Gastrocnemius medialis (tissue), 4 donors: ENCODE measurements at regions not wholly inside any gene's neighbourhood (a gene's known extent, or its start where the extent isn't known, plus 50 kb on each side); places are given as distances from the start of the nearest gene placed in this dataset.

Source experiments
- ATAC-seq, 2 donors: fragments of 150-250 bp; one replicate each; pipeline ENCODE4 v1.9.1; 2016
- DNase-seq, 2 donors: peaks; one replicate each; pipeline ENCODE4 v3.0.0-alpha.2; 2019
- H3K27ac ChIP-seq, 4 donors: fragments of 200-600 bp; sonication (generic); 1 replicate in 1 of 4; 2 replicates in 3 of 4; pipeline ENCODE4 v1.5.1; 2016 to 2018; ENCODE audit warnings: mild to moderate bottlenecking in 2 of 4, moderate library complexity in 1 of 4
- H3K27me3 ChIP-seq, 3 donors: fragments of 200-600 bp; sonication (generic) in 2 of 3; 1 replicate in 1 of 3; 2 replicates in 2 of 3; pipeline versions ENCODE4 v1.5.1 to v1.6.0; 2016 to 2019; ENCODE audit warnings: mild to moderate bottlenecking in 1 of 3, moderate library complexity in 1 of 3
- H3K36me3 ChIP-seq, 2 donors: fragments of 200-600 bp; sonication (generic) in 1 of 2; one replicate each; pipeline ENCODE4 v1.5.1; 2017 to 2018
- H3K4me1 ChIP-seq, 2 donors: fragments of 200-600 bp; sonication (generic) in 1 of 2; one replicate each; pipeline ENCODE4 v1.5.1; 2016 to 2017; ENCODE audit warnings: mild to moderate bottlenecking in 2 of 2
- H3K4me3 ChIP-seq, 4 donors: fragments of 200-600 bp; sonication (generic) in 3 of 4; 1 replicate in 1 of 4; 2 replicates in 3 of 4; pipeline ENCODE4 v1.5.1; 2016 to 2019; ENCODE audit warnings: mild to moderate bottlenecking in 2 of 4
- H3K9me3 ChIP-seq, 3 donors: fragments of 200-600 bp; sonication (generic) in 2 of 3; 1 replicate in 1 of 3; 2 replicates in 2 of 3; pipeline ENCODE4 v1.5.1; 2016 to 2019
- CTCF ChIP-seq, 5 experiments: fragments of 450-650 bp in 3 of 5; fragments of 200-600 bp in 2 of 5; sonication (generic) in 2 of 5; IDR thresholded peaks in 4 of 5; conservative IDR thresholded peaks in 1 of 5; 1 replicate in 4 of 5; 2 replicates in 1 of 5; pipeline ENCODE4 v1.5.1; 2016 to 2019; ENCODE audit warnings: antibody characterized with exemption in 5 of 5, mild to moderate bottlenecking in 3 of 5, moderate library complexity in 3 of 5
- POLR2A ChIP-seq, 2 donors: fragments of 450-650 bp; IDR thresholded peaks; one replicate each; pipeline ENCODE4 v1.6.1; 2017; ENCODE audit warnings: antibody characterized with exemption in 2 of 2, mild to moderate bottlenecking in 2 of 2, moderate library complexity in 2 of 2
- in situ Hi-C, 4 donors: fragments of 200-750 bp; cut with MboI; loops; one replicate each; pipeline versions ENCODE4 v1.15.0 to v1.8.0; 2017; ENCODE audit warnings: low sequenced_read_pairs in 4 of 4
- intact Hi-C: fragments of 100-400 bp; cut with DNase I; formaldehyde crosslinking; loops from one replicate; pipeline ENCODE4 v1.15.1; 2023; ENCODE audit warnings: low total_unique reads

- Histone ChIP-seq H3K27ac (no peak overlapping the region), H3K9me3 (no peaks in the 10 kb centered on the region), H3K27me3 (peaks cover 0 to 3% (median 0%) of the 10 kb centered on the region in 3 donors), H3K4me1 (no peaks in the 10 kb centered on the region), H3K36me3 (no peaks in the 10 kb centered on the region), H3K4me3 (no peak overlapping the region)
- TF ChIP-seq POLR2A (IDR thresholded peaks at IDR 0.05) (no peak), CTCF (IDR thresholded peaks at IDR 0.05 in 4 of 5, conservative IDR thresholded peaks at IDR 0.05 in 1 of 5) (no peak)
- intact Hi-C loops (no loop called here), in situ Hi-C loops (loop anchor here in 3 of 4 donors (10.0 to 25.0 kb wide), 2 partner anchors 1382 to 1394 kb away; no protein-coding TSS in a partner anchor)
- ATAC-seq (no peak), DNase-seq (no peak)
These were observed 54.4 kb upstream of the CPHXL start for GRCh38 chr16:75780669-75781068.

GRCh38 chr16:75781683-75782343, 55.5 kb upstream of the CPHXL start:
- in situ Hi-C loops = loop anchor here in 3 of 4 donors (10.0 to 25.0 kb wide), 2 partner anchors 1380 to 1393 kb away; no protein-coding TSS in a partner anchor
- ATAC-seq (no peak), DNase-seq (no peak)
- H3K36me3 ChIP-seq = no peaks in the 10 kb centered on the region
- peaks cover 0 to 3% (median 0%) of the 10 kb centered on the region in 3 donors for H3K27me3 ChIP-seq
- intact Hi-C loops = no loop called here
- no peak overlapping the region for H3K4me3 ChIP-seq
- H3K27ac ChIP-seq = no peak overlapping the region
- H3K4me1 ChIP-seq = no peaks in the 10 kb centered on the region
- no peak for TF ChIP-seq POLR2A (IDR thresholded peaks at IDR 0.05)
- TF ChIP-seq CTCF (IDR thresholded peaks at IDR 0.05 in 4 of 5, conservative IDR thresholded peaks at IDR 0.05 in 1 of 5) = no peak
- H3K9me3 ChIP-seq = no peaks in the 10 kb centered on the region

GRCh38 chr16:75787440-75787839, 61.1 kb upstream of the CPHXL start:
- no peaks in the 10 kb centered on the region for H3K4me1 ChIP-seq
- intact Hi-C loops = no loop called here
- ATAC-seq (no peak), DNase-seq (no peak)
- in situ Hi-C loops = loop anchor here (5.0 to 25.0 kb wide), 3 partner anchors 1375 to 1387 kb away; no protein-coding TSS in a partner anchor
- H3K27me3 ChIP-seq = peaks cover 0 to 3% (median 0%) of the 10 kb centered on the region in 3 donors
- no peaks in the 10 kb centered on the region for H3K9me3 ChIP-seq
- no peak for TF ChIP-seq CTCF (IDR thresholded peaks at IDR 0.05 in 4 of 5, conservative IDR thresholded peaks at IDR 0.05 in 1 of 5)
- no peak for TF ChIP-seq POLR2A (IDR thresholded peaks at IDR 0.05)
- no peak overlapping the region for H3K27ac ChIP-seq
- no peaks in the 10 kb centered on the region for H3K36me3 ChIP-seq
- H3K4me3 ChIP-seq = no peak overlapping the region

GRCh38 chr16:75789237-75789636, 62.9 kb upstream of the CPHXL start:
- no peak for DNase-seq
- in situ Hi-C loops = loop anchor here (5.0 to 25.0 kb wide), 3 partner anchors 1373 to 1386 kb away; no protein-coding TSS in a partner anchor
- Histone ChIP-seq H3K27me3 (peaks cover 0 to 3% (median 0%) of the 10 kb centered on the region in 3 donors), H3K4me1 (no peaks in the 10 kb centered on the region), H3K36me3 (no peaks in the 10 kb centered on the region), H3K27ac (no peak overlapping the region), H3K9me3 (no peaks in the 10 kb centered on the region), H3K4me3 (no peak overlapping the region)
- intact Hi-C loops = loop anchor here (1.0 kb wide), 1 partner anchor 1382 kb away; no protein-coding TSS in a partner anchor
- peak in 4 of 5 experiments; percentile 51 to 74 (median 64) for TF ChIP-seq CTCF (IDR thresholded peaks at IDR 0.05 in 4 of 5, conservative IDR thresholded peaks at IDR 0.05 in 1 of 5)
- TF ChIP-seq POLR2A (IDR thresholded peaks at IDR 0.05) = no peak
- ATAC-seq = no peak
